ENCODE measurements at regions not wholly inside any gene's neighbourhood (a gene's known extent, or its start where the extent isn't known, plus 50 kb on each side); places are given as distances from the start of the nearest gene placed in this dataset.

DNA sequence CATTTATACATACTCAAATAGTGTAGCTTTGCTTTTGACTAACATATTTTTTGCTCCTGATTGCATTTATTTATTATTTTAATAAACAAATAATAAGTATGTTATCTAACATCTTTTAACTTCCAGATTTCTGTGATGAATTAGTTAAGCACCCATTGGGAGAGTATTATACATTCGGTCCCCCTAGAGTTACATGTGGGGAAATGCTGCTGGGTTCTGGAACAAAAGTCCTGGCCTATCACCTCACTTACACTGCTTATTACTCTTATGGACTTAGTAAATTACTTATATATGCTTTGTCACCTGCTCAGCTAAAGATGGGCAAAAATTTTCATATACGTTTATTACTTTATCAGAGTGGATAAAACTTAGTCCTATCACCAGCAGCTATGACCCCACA is 1163.0 kb downstream of the FAM181B start (continued):
- no peak for TF ChIP-seq ZNF687 (IDR thresholded peaks at IDR 0.05)

DNA sequence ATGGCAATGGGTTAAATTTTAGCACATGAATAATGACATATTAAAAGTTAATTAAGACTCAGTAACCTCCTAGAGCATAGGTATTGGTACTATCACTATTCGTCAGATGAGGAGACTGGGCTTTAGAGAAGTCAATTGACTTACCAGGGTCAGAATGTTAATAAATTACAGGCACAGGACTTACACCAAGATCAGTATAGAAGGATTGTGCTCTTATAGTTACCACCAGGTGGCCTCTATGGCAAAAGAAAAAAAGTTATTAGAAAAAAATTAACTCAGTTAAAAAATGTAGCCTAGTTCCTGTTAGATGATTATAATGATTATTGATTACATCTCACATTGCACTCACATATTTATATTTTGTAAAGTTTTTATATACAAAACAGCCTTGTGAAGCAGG is 1163.7 kb downstream of the FAM181B start:
- Histone ChIP-seq H3K79me2 (ENCODE audit: control insufficient read depth, insufficient read depth, low read length) (no peaks in the 10 kb centered on the region), H3K27ac (ENCODE audit: control insufficient read depth, insufficient read depth) (no peak overlapping the region), H2AFZ (ENCODE audit: control insufficient read depth, low read depth, low read length) (no peak overlapping the region), H3K9me3 (replicated peaks; ENCODE audit: control insufficient read depth, insufficient read depth, low read length) (no peaks in the 10 kb centered on the region), H4K20me1 (ENCODE audit: control insufficient read depth, insufficient read depth) (no peaks in the 10 kb centered on the region), H3K4me2 (ENCODE audit: control insufficient read depth, insufficient read depth) (no peak overlapping the region), H3K4me3 (no peak overlapping the region), H3K4me1 (ENCODE audit: control insufficient read depth, insufficient read depth, low read length) (no peaks in the 10 kb centered on the region), H3K36me3 (ENCODE audit: control insufficient read depth in 2 of 2, insufficient read depth in 2 of 2, low read length in 1 of 2) (no peaks in the 10 kb centered on the region), H3K9ac (ENCODE audit: control insufficient read depth, insufficient read depth, low read length) (no peak overlapping the region), H3K27me3 (replicated peaks in 1 of 2; ENCODE audit: control insufficient read depth in 2 of 2, insufficient read depth in 2 of 2, low read length in 1 of 2) (no peaks in the 10 kb centered on the region)
- no peak for ATAC-seq
- in situ Hi-C loops (cut with MboI) = no loop called here
- TF ChIP-seq ZNF217 (IDR thresholded peaks at IDR 0.05) (no peak), SPI1 (IDR thresholded peaks at IDR 0.05; ENCODE audit: borderline replicate concordance, insufficient read depth, low read depth, low read length) (no peak), ESRRA (IDR thresholded peaks at IDR 0.05; ENCODE audit: low read length) (no peak), DPF2 (IDR thresholded peaks at IDR 0.05) (no peak), CHD2 (IDR thresholded peaks at IDR 0.05; ENCODE audit: borderline replicate concordance, low read depth, low read length) (no peak), BHLHE40 (IDR thresholded peaks at IDR 0.05; ENCODE audit: borderline replicate concordance in 1 of 2, low read depth in 2 of 2, low read length in 1 of 2) (no peak), PAX5 (IDR thresholded peaks at IDR 0.05; ENCODE audit: borderline replicate concordance, low read depth, low read length) (no peak), LARP7 (IDR thresholded peaks at IDR 0.05) (no peak)
- ChIA-PET CTCF (interaction anchor here (1.1 kb wide), 1 partner anchor 23 kb away, joined by 3 read pairs; no protein-coding TSS in a partner anchor), SMC1A (ENCODE audit: uncharacterized antibody, unreplicated experiment) (no interaction called here), RAD21 (ENCODE audit: unreplicated experiment) (no interaction called here), POLR2A (no interaction called here)
- intact Hi-C loops (cut with micrococcal nuclease; ENCODE audit: unreplicated experiment) = no loop called here
- DNase-seq (ENCODE audit: low read depth, low spot score) = no peak
- 0% methylated on average over 1 of the region's 1 CpG for WGBS (ENCODE audit: insufficient coverage, insufficient replicate concordance, low lambda C conversion rate, missing lambda C conversion rate)
- no TSS peak for BruUV-seq (replicated peaks)
- FAIRE-seq = no peak
